Medulla oblongata (tissue), 1 donor: ENCODE measurements at regions not wholly inside any gene's neighbourhood (a gene's known extent, or its start where the extent isn't known, plus 50 kb on each side); places are given as distances from the start of the nearest gene placed in this dataset.
"Not testable (repeated sequence)": the region's sequence is repeated elsewhere in the genome, so short reads cannot be mapped to it uniquely, and the experiment has no call there.

Experiments
- DNase-seq: peaks from one replicate; pipeline ENCODE4 v3.0.0-alpha.2; 2015; ENCODE audit errors: extremely low spot score

DNA sequence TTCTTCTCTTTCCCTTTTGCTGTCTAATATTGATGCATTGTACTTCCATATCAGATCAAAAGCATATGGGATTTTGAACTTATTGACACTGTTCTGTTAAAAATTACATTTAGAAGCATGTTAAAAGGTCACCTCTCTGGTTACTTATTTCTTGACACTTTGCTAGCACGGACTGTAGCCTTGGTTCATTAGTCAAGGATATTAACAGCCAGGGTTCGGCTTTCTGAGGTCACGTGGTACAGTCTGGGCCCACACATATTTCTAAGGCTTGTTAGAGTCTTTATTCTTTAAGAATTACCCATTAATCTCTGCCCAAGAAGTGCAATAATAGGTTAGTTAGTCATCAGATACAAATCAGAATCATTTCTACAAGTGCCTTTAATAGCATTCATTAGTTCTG, 1035.8 kb upstream of the FANCL start:
- DNase-seq: no peak

DNA sequence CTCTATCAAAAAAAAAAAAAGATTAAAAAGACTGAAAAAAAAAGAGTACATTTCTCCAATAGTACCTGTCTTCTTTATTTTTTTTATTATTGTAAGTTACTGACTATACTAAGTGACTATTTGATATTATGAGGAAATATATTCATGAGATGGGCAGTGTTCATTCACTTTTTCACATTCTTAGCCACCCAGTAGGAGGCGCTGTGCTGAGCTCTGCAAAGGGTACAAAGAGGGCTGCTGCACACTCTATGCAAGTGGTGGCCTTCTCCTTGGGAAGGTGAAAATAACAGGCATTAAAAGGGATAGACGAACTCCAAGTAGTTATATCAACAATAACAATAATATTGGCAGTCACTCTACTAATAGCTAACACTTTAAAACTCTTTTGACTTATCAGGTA, 1034.9 kb upstream of the FANCL start:
- no peak for DNase-seq

DNA sequence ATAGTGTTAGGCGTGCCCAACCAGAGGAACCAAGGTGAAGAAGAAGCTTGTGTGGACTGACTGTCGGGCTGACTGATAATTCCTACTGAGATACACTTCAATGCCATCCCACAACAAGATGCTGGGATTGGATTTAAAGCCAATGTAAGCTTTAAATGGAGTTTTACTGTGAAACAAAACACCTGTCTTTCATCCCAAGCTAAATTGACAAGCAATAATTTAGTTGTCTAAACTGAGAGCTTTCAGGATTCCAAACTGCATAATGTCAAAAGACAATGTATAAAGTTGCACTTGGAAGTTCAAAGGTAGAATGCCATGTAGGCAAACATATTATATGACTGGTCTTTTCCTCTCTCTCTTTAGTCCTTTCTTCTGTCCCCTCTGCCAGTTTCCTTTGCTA, 1025.3 kb upstream of the FANCL start:
- no peak for DNase-seq

DNA sequence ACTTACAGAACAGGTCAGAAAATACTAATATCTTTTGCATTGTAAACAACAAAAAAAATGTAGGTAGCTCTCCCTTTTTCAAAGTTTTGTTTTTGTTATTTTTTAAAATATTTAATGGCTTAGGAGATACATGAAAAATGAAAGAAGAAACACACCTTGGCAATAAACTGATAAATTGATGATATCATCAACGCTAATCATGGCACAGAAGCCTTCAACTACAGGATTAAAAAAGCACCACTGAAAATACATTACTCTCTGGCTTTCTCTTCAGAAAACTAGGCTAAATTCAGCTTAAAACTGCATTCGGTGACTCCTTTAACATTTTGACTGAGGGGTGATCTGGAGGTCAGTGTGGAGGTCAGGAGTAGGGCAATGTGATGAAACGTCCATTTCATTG, 1018.8 kb upstream of the FANCL start:
- DNase-seq: no peak

DNA sequence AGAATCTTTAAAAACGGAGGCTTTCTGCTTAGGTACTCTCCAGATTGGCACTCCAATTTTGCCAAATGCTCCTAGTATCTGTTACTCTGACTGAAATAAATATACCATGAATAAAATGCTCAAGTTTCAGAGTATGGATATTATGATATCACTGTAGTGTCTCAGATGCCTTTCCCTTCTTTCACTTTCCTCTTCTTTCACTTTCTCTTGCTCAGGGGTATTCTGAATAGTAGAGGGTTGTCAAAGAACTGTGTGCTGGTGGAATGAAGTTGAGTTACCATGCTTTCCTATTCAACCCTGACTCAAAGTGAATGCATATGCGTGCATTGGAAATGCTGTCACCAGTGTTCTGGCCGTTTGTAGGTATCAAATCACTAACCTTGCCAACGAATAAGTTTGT, 1015.2 kb upstream of the FANCL start:
- DNase-seq: no peak

DNA sequence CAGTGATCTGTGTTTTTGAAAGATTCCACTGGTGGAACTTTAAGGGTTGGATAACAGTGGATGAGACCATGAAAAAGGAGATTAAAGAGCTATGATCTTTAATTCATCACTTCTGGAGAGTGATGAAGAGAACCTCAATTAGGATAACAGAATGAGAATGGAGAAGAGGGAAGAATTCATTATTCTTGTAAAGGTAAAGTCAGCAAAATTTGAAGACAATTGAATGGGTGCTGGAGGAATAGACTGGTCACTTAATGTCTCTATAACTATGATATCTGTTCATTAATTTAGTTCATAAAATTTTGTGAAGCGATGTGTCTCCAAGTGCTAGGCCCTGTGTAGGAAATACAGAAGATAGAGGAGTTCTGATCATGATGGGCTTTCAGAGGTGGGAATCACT, 1013.2 kb upstream of the FANCL start:
- no peak for DNase-seq

DNA sequence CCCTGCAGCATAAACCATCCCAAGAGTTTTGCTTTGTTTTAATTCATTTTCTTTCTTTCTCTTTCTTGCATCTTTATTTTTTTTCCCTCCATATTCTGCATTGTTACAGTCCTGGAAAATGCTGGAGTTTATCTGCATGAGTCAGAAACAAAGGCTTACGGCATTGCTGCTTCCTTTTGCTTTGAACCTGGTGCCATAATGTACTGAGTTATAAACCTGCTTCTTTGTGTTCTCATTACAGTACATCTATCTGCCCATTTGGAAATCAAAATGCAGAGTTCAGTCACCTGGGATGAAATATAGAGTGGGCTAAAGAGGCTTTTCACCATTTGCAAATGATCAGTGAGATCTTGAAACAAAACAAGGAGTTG, 1009.2 kb upstream of the FANCL start:
- DNase-seq: peak; percentile 18

DNA sequence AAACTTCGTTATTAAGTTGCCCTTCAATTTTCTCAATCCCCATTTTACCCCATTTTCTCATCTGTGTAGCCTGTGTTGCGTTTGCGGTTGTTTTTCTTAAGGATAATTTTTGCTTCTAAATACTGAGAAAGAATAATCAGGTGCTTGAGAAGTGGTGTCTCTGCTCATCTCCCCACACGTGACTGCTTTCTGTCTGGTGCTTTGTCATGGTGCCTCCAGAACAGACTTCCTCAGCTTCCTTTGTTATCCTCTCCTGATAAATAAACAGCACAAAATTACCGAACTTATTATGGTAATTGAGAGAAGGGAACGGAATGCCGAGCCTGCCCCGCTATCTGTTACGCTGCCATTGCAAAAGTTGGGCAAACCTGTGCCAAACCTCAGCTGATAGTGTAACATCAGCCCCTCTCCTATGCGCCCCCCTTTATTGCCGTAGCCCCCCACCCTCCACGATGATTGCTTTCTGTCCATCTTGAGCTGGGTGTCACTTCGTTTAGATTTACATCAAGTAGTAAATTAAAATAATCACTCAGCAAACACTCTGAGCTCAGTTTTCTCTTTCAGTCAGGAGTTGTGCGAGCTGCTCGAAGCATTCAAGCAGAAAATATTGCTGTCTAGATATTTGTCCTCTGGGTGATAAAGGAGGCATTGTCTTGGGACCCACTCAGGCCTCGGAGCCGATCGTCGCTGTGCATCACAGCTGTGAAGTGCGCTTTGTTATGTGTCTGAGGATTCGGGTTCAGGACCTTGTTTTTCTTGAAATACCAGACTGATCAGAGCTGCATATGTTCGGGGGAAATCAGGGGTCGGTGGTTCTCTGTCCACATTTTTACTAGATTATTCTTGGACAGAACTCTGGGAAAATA, 1008.5 kb upstream of the FANCL start:
- DNase-seq: peak; percentile 79

DNA sequence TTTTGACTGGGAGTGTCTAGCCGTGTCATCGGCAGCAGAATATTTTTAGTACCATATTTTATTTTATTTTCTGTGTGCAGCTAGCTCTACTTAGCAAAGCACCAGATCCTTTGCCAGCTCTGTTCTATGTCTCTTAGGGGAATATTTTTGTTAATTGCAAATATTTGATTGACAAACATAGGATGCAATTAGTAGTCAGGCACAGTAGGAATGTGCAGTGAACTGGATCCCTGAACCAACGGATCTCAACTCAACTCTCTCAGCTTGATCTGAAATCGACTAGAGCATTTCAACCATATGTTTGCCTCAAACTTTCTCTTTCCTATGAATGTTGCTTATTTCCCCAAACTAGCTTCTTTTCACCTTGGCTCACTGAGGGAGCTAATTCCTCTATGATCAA, 998.0 kb upstream of the FANCL start:
- DNase-seq: no peak

DNA sequence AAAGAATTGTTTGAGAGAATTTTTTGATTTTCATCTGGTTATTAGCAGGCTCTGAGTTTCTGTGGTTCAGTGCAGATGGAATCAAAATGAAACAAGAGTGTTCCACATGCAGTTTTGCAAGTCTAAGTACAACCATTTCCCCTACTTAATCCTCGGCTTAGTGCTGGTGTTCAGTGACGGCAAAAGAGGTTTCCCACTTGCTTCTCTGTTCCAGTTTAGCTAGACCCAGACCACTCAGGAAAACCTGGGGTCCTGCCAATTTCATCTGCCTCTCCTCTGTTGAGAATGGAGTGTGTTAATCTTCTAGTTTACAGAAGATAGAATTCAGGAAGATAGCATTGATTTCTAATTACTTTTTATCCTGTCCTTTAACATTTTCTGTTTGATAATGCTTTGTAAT, 996.2 kb upstream of the FANCL start:
- DNase-seq: no peak

DNA sequence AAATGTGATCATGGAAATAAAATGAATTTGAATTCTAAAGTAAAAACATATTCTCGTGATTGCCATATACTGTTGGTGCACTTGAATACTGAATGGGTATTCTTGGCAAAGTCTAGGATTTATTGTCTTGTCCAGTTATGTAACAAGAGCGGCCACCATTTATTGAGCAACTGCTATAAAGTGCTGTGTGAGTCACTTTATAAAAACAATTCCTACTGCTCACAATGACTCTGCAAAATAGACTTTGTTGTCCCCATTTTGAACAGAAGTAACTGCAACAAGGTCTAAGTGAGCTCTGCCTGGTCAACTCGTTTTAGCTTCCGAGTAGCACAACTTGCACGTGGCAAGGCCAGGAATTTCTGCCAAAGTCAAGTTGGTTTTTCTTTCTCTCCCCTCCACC, 995.6 kb upstream of the FANCL start:
- DNase-seq: no peak

DNA sequence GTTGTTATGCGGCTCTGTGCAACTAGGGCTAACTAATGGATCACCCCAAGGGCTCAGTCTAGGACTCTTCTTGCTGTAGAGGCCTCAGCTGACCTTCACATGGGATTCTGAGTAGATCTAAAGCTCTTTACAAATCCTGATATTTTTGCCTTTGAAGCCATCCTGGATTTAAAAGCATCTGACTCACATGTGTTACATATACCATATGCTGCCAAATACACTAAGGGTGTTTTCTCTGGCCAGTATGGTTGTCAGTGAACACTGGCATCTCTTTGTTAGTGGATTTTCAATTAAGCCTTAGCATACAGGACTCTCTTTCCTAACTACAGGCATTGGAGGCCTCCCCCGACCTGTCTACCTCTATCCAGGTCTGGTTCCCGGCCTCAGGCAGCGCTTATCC, 992.8 kb upstream of the FANCL start:
- DNase-seq: no peak

DNA sequence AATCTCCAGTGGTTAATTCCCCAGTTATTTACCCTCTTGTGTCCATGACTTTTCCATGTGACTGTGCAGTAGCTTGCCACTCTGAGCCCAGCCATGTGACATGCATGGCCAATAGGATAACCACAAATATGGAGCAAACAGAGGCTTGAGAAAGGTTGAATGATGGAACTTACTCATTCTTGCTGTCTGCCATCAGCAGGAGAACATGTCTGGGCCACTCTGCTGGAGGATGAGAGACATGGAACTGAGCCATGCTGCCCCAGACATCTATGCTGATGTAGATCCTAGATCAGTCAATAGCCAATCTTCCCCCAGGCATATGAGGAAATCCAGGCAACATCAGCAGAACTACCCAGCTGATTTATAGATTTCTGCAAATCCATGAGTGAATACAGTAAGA, 992.3 kb upstream of the FANCL start:
- DNase-seq: no peak

DNA sequence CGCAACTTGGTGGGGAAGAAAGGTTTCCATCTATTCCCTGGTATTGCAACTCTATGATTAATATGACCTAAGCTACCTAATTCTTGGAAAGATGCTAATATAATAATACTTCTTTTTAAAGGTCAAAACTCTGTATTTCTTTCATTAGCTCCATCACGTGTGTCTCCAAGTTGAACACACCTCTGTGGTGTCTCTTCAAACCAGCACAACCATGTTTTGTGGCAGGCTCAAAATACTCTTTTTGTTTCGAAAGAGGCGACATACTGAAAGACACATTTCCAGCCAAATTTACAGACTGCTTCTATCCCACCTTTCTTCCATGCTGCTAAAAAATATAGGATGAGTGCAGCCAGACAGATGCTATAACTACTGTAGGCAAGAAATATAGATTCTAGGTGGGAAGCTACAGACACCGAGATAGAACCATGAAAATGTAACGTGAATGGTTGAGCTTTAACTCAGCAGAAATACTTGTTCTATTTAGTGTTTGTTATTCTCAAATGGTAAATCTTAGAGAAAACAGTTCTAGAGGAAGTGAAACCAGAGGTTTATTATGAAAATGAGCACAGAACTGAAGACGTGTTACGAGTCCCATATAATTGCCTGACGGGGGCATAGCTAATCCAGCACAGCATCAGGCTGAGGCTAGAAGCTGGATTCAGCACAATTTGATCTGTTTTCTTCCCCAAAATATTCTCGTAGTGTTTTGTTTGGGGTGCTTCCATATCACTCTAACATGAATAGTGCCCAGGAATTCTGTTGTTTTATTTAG, 991.5 kb upstream of the FANCL start:
- DNase-seq: no peak

DNA sequence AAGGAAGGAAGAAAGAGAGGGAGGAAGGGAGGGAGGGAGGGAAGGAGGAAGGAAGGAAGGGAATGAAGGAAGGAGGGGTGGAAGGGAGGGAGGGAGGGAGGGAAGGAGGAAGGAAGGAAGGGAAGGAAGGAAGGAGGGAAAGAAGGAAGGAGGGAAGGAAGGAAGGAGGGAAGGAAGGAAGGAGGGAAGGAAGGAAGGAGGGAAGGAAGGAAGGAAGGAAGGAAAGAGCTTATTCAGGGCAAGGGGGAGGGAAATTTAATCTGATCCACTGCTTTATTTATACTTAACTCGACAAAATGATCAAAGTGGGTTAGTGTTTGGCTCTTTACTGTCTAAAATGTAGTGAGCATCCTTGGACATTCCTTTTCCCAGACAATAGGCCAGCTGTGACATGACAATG, 985.2 kb upstream of the FANCL start:
- not testable (repeated sequence) for DNase-seq

DNA sequence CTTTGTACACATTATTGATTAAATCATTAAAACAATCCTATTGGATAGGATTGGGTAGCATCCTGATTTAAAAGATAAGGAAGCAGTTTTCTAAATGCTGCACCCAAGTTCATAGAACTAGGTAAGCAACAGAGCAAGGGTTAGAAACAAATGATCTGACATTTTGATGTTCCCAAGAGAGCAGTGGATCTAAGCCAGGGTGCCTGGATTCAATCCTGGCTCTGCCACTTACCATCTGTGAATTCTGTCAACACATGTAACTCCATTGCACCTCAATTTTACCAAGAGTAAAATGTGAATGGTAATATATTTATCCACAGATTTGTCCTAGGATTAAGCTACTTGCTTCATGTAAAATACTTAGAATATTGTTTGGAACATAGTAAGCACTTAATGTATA, 982.6 kb upstream of the FANCL start:
- DNase-seq: no peak

DNA sequence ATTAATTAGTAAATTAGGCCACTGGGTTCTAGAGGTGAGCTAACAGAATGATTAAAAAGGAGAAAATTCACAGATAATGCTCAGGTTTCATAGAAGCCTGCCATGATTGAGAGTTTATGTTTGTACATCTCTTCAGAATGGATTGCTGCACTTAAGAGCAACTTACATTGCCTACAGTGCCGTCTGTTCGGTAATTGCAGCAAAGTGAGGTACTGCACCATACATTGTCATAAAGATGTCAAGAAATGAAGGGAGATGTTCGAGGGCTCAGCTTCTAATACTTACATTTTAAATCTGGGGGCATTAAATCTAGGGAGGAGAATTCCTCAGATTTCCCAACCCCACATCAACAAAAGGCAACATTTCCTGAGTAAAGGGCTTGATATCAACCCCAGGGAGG, 976.2 kb upstream of the FANCL start:
- DNase-seq: no peak

DNA sequence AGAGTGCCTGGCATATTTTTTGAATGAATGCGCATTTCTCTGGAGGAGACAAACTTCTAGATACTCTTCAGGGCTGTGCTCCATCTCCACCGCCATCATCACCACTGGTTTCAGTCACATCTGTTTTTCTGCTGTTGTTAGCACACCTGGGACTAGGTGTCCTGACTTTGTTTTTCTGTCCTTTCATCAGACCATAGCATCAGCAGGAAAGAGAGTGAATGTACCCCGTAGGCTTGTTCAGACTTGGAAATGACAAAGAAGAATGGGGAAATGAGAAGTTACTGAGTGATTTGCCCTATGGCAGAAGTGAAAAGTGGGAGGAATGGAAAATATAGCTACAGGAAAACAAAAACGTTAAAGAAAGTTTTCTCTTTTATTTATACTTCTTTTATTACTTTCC, 965.2 kb upstream of the FANCL start:
- no peak for DNase-seq

DNA sequence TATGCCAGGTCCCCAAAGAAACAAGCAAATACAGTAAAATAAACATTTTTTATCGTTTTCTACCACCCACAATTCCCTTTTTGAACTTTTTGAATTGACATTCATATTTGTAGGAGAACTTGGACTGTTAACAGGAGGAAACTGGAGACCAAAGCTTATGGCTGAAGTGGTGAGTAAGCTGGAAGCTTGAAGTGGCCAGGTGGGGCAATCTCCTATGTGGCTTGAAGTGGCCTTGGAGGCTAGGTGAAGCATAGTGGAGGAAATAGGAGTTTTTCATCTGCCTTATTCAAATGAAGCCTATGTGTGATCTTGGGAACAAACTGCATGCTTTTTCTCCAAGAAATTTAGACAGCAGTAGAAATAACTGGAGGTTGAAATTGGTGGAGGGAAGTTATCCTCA, 962.9 kb upstream of the FANCL start:
- DNase-seq: no peak

DNA sequence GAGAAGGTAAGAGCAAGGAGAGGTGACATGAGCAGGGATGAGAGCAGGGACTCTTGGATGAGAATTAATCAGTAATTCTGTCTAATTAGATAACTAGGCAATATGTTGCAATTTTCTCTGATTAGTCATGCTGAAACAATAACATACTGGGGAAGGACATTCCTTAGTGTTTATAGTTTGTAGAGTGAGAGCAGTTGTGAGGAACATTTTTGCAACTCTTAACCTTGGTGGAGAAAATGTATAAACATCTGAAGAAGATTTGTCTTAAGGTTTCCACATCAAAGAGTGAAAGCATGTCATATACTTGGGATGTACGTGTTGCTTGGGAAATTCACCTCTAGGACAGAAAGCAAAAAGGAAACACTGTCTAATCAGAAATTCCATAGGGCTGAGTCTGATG, 955.4 kb upstream of the FANCL start:
- DNase-seq: no peak

DNA sequence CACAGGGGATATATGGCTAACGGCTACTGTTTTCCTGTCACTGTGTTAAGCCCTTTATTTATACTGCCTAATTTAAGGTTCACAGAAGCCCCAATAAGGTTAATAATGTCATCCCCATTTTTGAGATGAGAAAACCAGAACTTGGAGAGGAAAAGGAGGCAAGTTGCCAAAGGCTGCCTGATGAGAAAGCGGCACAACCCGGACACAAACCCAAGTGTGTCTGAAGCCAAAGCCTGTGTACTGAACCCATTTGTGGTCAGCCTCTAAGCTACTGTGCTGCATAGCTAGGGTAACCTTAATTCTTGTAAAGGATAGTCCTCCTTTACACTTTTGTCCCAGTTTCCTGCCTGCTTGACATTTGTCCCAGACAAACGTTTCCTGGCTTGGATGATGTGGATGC, 954.7 kb upstream of the FANCL start:
- DNase-seq: no peak

DNA sequence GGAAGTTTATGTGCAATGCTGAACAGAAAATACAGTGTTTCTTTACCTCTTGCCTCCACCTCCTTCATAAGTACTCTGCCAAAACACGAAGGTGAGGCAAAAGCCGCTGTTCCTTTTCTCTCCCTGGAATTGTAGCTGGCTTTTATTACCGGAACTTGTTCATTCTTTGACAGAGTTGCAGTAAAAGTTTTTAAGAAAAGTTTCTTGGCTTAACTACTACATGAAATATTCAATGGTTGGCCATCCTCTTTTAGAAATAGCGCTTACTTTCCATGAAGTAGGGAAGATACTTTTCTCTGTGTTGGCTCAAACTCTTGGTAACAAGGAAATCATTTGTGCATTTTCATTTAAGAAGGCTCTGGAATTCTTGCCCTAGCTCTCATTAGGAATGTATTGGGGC, 950.7 kb upstream of the FANCL start:
- DNase-seq: no peak

DNA sequence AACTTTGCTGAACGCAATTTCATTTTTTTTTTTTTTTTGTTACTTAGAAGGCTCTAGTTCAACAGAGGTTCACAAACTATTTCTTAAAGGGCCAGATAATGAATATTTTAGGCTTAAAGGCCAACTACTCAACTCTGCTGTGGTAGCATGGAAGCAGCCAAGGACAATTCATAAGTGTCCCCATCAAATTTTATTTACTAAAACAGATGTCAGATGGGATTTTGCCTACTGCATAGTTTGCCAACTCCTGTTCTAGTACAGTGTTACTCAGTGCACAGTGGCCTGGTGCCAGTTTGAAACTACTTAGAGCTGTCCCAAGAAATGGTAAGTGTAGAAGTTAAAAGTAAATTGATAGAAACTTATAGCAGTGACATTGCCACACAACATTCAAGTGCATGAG, 949.4 kb upstream of the FANCL start:
- no peak for DNase-seq
